A673 (cell line): ENCODE measurements at regions not wholly inside any gene's neighbourhood (a gene's known extent, or its start where the extent isn't known, plus 50 kb on each side); places are given as distances from the start of the nearest gene placed in this dataset.
"Not testable (repeated sequence)": the region's sequence is repeated elsewhere in the genome, so short reads cannot be mapped to it uniquely, and the experiment has no call there.

Experiments
- BruUV-seq: library from RNA; stranded (reverse); fragments of 400-500 nt; replicated peaks from 2 replicates; lab custom pipeline; 2021; lab: Mats Ljungman, UMichigan
- CTCF ChIA-PET: fragments of 300-600 bp; sonication (Branson Sonifier 250); formaldehyde crosslinking; loops from one replicate; lab custom pipeline; 2022; ENCODE audit warnings: antibody characterized with exemption; lab: Charles Lee
- POLR2A ChIA-PET: fragments of 300-600 bp; sonication (Branson Sonifier 250); formaldehyde crosslinking; loops from one replicate; lab custom pipeline; 2022; ENCODE audit warnings: antibody characterized with exemption; ENCODE audit not compliant: low non-redundant PET; lab: Charles Lee
- DNase-seq: peaks from one replicate; pipeline ENCODE4 v3.0.0-alpha.2; 2015; ENCODE audit warnings: low spot score
- H3K27ac ChIP-seq: fragments of 200-600 bp; sonication (generic); 2 replicates; pipeline ENCODE4 v1.5.1; 2016; ENCODE audit warnings: mixed run types, low read depth, mild to moderate bottlenecking, mixed read lengths, antibody characterized with exemption, low read length; ENCODE audit not compliant: poor library complexity, severe bottlenecking
- H3K27me3 ChIP-seq: fragments of 200-600 bp; sonication (generic); replicated peaks from 2 replicates; pipeline ENCODE4 v1.6.1; 2017; ENCODE audit warnings: mixed run types, low read depth, mild to moderate bottlenecking, mixed read lengths, antibody characterized with exemption, low read length; ENCODE audit not compliant: insufficient read depth, poor library complexity
- H3K36me3 ChIP-seq: fragments of 200-600 bp; sonication (generic); 2 replicates; pipeline ENCODE4 v1.6.1; 2016; ENCODE audit warnings: mixed run types, mild to moderate bottlenecking, mixed read lengths, antibody characterized with exemption, low read length; ENCODE audit not compliant: insufficient read depth, poor library complexity, severe bottlenecking
- H3K4me1 ChIP-seq: fragments of 200-600 bp; sonication (generic); 2 replicates; pipeline ENCODE4 v1.6.1; 2017; ENCODE audit warnings: mixed run types, mild to moderate bottlenecking, mixed read lengths, antibody characterized with exemption, low read length; ENCODE audit not compliant: insufficient read depth, poor library complexity, severe bottlenecking
- H3K4me3 ChIP-seq: fragments of 200-600 bp; sonication (generic); 2 replicates; pipeline ENCODE4 v1.5.1; 2016; ENCODE audit warnings: low read depth, mixed run types, mild to moderate bottlenecking, mixed read lengths, low read length; ENCODE audit not compliant: poor library complexity, severe bottlenecking
- H3K9me3 ChIP-seq: fragments of 200-600 bp; sonication (generic); 2 replicates; pipeline ENCODE4 v1.6.1; 2016; ENCODE audit warnings: mixed run types, low read depth, mild to moderate bottlenecking, mixed read lengths, antibody characterized with exemption, low read length; ENCODE audit not compliant: poor library complexity, severe bottlenecking
- CTCF ChIP-seq: fragments of 300-800, 200-600 bp; sonication (generic); conservative IDR thresholded peaks from 2 replicates; pipeline ENCODE4 v1.5.1; 2017; ENCODE audit warnings: low read depth, mild to moderate bottlenecking, antibody characterized with exemption, low read length, moderate library complexity, mixed read lengths
- EZH2 ChIP-seq: fragments of 200-600 bp; sonication (generic); IDR thresholded peaks from 2 replicates; pipeline ENCODE4 v1.6.1; 2017; ENCODE audit warnings: borderline replicate concordance, low read depth, mild to moderate bottlenecking, mixed read lengths, antibody characterized with exemption, low read length; ENCODE audit not compliant: poor library complexity, severe bottlenecking
- intact Hi-C: fragments of 100-400 bp; cut with micrococcal nuclease; formaldehyde crosslinking; loops from one replicate; pipeline ENCODE4 v1.10.0; 2022; ENCODE audit not compliant: unreplicated experiment

- TF ChIP-seq EZH2 (no peak), CTCF (no peak)
- peak; percentile 23 for DNase-seq
- BruUV-seq = no TSS peak
- POLR2A ChIA-PET = interaction anchor here (0.6 kb wide), 1 partner anchor 42 kb away, joined by 3 read pairs; no protein-coding TSS in a partner anchor
- CTCF ChIA-PET = interaction anchor here (0.6 to 0.7 kb wide), 2 partner anchors 37 to 407 kb away, joined by 3 read pairs; no protein-coding TSS in a partner anchor
- Histone ChIP-seq H3K4me3 (no peak overlapping the region), H3K27ac (no peak overlapping the region), H3K4me1 (no peaks in the 10 kb centered on the region), H3K27me3 (no peaks in the 10 kb centered on the region), H3K9me3 (no peaks in the 10 kb centered on the region), H3K36me3 (no peaks in the 10 kb centered on the region)
- intact Hi-C loops = no loop called here
Observed at GRCh38 chr15:93929375-93930094, 301.8 kb upstream of the MCTP2 start.

GRCh38 chr15:93920204-93920603 lies 311.2 kb upstream of the MCTP2 start:
- Histone ChIP-seq H3K27me3 (no peaks in the 10 kb centered on the region), H3K4me1 (no peaks in the 10 kb centered on the region), H3K9me3 (no peaks in the 10 kb centered on the region), H3K27ac (no peak overlapping the region), H3K4me3 (no peak overlapping the region), H3K36me3 (no peaks in the 10 kb centered on the region)
- POLR2A ChIA-PET = no interaction called here
- intact Hi-C loops = no loop called here
- CTCF ChIA-PET = no interaction called here
- BruUV-seq = no TSS peak
- TF ChIP-seq EZH2 (no peak), CTCF (no peak)
- no peak for DNase-seq

GRCh38 chr15:93918801-93919200 lies 312.6 kb upstream of the MCTP2 start:
- H3K27me3 ChIP-seq, H3K9me3 ChIP-seq, H3K4me3 ChIP-seq, H3K27ac ChIP-seq, intact Hi-C loops, POLR2A ChIA-PET, DNase-seq, H3K36me3 ChIP-seq, CTCF ChIA-PET, BruUV-seq, H3K4me1 ChIP-seq: not testable (repeated sequence)

- Histone ChIP-seq H3K27me3 (no peaks in the 10 kb centered on the region), H3K9me3 (no peaks in the 10 kb centered on the region), H3K27ac (no peak overlapping the region), H3K36me3 (no peaks in the 10 kb centered on the region), H3K4me3 (no peak overlapping the region), H3K4me1 (no peaks in the 10 kb centered on the region)
- no peak for DNase-seq
- CTCF ChIA-PET = no interaction called here
- POLR2A ChIA-PET = no interaction called here
- TF ChIP-seq EZH2 = no peak
- no peak for TF ChIP-seq CTCF
- intact Hi-C loops = no loop called here
- BruUV-seq = no TSS peak
Observed at GRCh38 chr15:93917181-93917580, 314.2 kb upstream of the MCTP2 start.
